Sigmoid colon (tissue), 4 donors: ENCODE measurements at regions not wholly inside any gene's neighbourhood (a gene's known extent, or its start where the extent isn't known, plus 50 kb on each side); places are given as distances from the start of the nearest gene placed in this dataset.

Source experiments
- EP300 ChIP-seq, 4 donors: sonication (generic); formaldehyde crosslinking; IDR thresholded peaks; one replicate each; pipeline ENCODE4 v1.6.1; 2017; ENCODE audit warnings: antibody characterized with exemption in 4 of 4
- POLR2A ChIP-seq, 2 donors: fragments of 450-650 bp; IDR thresholded peaks; one replicate each; pipeline ENCODE4 v1.6.1; 2016; ENCODE audit warnings: antibody characterized with exemption in 2 of 2, mild to moderate bottlenecking in 2 of 2, moderate library complexity in 2 of 2
- POLR2AphosphoS5 ChIP-seq, 4 donors: sonication (generic); formaldehyde crosslinking; IDR thresholded peaks; one replicate each; pipeline ENCODE4 v1.6.1; 2017; ENCODE audit warnings: antibody characterized with exemption in 4 of 4
- TF ChIP-seq, protein P1 (sequence below), 4 experiments: fragments of 450-650 bp in 3 of 4; fragments of 200-600 bp in 1 of 4; IDR thresholded peaks; one replicate each; pipeline ENCODE4 v1.5.1; 2016 to 2019; ENCODE audit warnings: antibody characterized with exemption in 4 of 4, mild to moderate bottlenecking in 3 of 4, moderate library complexity in 2 of 4

DNA sequence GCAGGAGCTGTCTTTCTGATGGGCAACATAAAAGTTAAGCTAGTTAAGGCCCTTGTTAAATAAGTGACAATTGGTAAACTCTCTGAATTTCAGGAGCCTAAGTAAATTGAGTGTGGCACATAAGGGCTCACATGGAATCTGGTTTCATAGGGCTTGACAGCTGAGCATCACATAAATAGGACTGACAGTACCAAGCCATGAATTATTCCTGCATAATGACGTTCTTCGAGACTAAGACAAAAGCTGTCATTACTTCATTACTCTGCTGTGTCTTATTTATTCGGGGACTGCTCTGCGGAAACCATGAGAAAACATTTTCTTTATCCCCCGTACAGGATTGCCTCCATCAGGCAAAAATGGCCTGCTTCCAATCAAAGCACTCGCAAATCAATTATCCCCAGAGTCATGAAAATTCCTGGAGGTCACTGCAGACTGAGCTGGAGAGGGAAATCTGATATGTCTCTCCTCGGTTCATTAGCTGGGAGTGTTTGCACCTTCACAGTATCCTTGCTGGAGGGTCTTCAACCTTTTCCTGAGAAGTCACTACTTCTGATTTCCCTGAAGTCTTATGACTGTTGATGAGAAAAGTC, 311.4 kb downstream of the CDH26 start:
- TF ChIP-seq POLR2AphosphoS5 (IDR thresholded peaks at IDR 0.05) (no peak), EP300 (IDR thresholded peaks at IDR 0.05) (no peak), POLR2A (IDR thresholded peaks at IDR 0.05) (no peak)
- TF ChIP-seq, protein P1, sequence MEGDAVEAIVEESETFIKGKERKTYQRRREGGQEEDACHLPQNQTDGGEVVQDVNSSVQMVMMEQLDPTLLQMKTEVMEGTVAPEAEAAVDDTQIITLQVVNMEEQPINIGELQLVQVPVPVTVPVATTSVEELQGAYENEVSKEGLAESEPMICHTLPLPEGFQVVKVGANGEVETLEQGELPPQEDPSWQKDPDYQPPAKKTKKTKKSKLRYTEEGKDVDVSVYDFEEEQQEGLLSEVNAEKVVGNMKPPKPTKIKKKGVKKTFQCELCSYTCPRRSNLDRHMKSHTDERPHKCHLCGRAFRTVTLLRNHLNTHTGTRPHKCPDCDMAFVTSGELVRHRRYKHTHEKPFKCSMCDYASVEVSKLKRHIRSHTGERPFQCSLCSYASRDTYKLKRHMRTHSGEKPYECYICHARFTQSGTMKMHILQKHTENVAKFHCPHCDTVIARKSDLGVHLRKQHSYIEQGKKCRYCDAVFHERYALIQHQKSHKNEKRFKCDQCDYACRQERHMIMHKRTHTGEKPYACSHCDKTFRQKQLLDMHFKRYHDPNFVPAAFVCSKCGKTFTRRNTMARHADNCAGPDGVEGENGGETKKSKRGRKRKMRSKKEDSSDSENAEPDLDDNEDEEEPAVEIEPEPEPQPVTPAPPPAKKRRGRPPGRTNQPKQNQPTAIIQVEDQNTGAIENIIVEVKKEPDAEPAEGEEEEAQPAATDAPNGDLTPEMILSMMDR (IDR thresholded peaks at IDR 0.05) = no peak
